ENCODE measurements at regions not wholly inside any gene's neighbourhood (a gene's known extent, or its start where the extent isn't known, plus 50 kb on each side); places are given as distances from the start of the nearest gene placed in this dataset.

- H3K4me3 ChIP-seq = no peak overlapping the region
- no peak for ATAC-seq
- no peaks in the 10 kb centered on the region for H3K4me1 ChIP-seq (ENCODE audit: control insufficient read depth, insufficient read depth, low read length)
- SMC1A ChIA-PET (ENCODE audit: uncharacterized antibody, unreplicated experiment) = interaction anchor here (0.8 kb wide), 1 partner anchor 325 kb away, joined by 3 read pairs; no protein-coding TSS in a partner anchor
- no peaks in the 10 kb centered on the region for H3K9me3 ChIP-seq (replicated peaks; ENCODE audit: control insufficient read depth, insufficient read depth, low read length)
- no peak overlapping the region for H3K27ac ChIP-seq (ENCODE audit: control insufficient read depth, insufficient read depth)
- CTCF ChIA-PET = no interaction called here
- no peak overlapping the region for H3K9ac ChIP-seq (ENCODE audit: control insufficient read depth, insufficient read depth, low read length)
- H3K79me2 ChIP-seq (ENCODE audit: control insufficient read depth, insufficient read depth, low read length) = no peaks in the 10 kb centered on the region
- 13% methylated on average over 7 of the region's 7 CpGs for WGBS (ENCODE audit: insufficient coverage, insufficient replicate concordance, low lambda C conversion rate, missing lambda C conversion rate)
- no peak overlapping the region for H2AFZ ChIP-seq (ENCODE audit: control insufficient read depth, low read depth, low read length)
- no peaks in the 10 kb centered on the region for H3K36me3 ChIP-seq (ENCODE audit: control insufficient read depth in 2 of 2, insufficient read depth in 2 of 2, low read length in 1 of 2)
- intact Hi-C loops (cut with micrococcal nuclease; ENCODE audit: unreplicated experiment) = no loop called here
- POLR2A ChIA-PET = no interaction called here
- RAD21 ChIA-PET (ENCODE audit: unreplicated experiment) = no interaction called here
- H3K27me3 ChIP-seq (replicated peaks in 1 of 2; ENCODE audit: control insufficient read depth in 2 of 2, insufficient read depth in 2 of 2, low read length in 1 of 2) = no peaks in the 10 kb centered on the region; a peak in 1 of 4 replicates
- H3K4me2 ChIP-seq (ENCODE audit: control insufficient read depth, insufficient read depth) = no peak overlapping the region
- TF ChIP-seq EGR1 (IDR thresholded peaks at IDR 0.05; ENCODE audit: borderline replicate concordance in 1 of 2, low read depth in 2 of 2, low read length in 2 of 2) (no peak), MYC (IDR thresholded peaks at IDR 0.05; ENCODE audit: insufficient read depth, insufficient read length, insufficient replicate concordance, low read length, severe bottlenecking) (no peak), ZZZ3 (IDR thresholded peaks at IDR 0.05; ENCODE audit: control insufficient read depth, insufficient read length, low read depth) (no peak), KLF5 (IDR thresholded peaks at IDR 0.05; ENCODE audit: partially characterized antibody) (no peak), ZBTB33 (IDR thresholded peaks at IDR 0.05) (no peak), SP1 (IDR thresholded peaks at IDR 0.05; ENCODE audit: low read depth, low read length) (no peak), NFIC (IDR thresholded peaks at IDR 0.05; ENCODE audit: low read depth, low read length) (no peak), POLR2AphosphoS5 (IDR thresholded peaks at IDR 0.05; ENCODE audit: low read length) (no peak), CBFB (IDR thresholded peaks at IDR 0.05; ENCODE audit: low read depth) (no peak), ZNF207 (IDR thresholded peaks at IDR 0.05; ENCODE audit: borderline replicate concordance) (no peak), CEBPB (IDR thresholded peaks at IDR 0.05; ENCODE audit: borderline replicate concordance in 1 of 2, low read depth in 2 of 2, low read length in 2 of 2) (no peak)
- no TSS peak for BruUV-seq (replicated peaks)
- DNase-seq (ENCODE audit: low read depth, low spot score) = no peak
- no peaks in the 10 kb centered on the region for H4K20me1 ChIP-seq (ENCODE audit: control insufficient read depth, insufficient read depth)
- FAIRE-seq = no peak
- in situ Hi-C loops (cut with MboI) = no loop called here
These were observed 200.8 kb upstream of the SLCO3A1 start for GRCh38 chr15:91652610-91653207.
